WTC11 (cell line): ENCODE measurements at regions not wholly inside any gene's neighbourhood (a gene's known extent, or its start where the extent isn't known, plus 50 kb on each side); places are given as distances from the start of the nearest gene placed in this dataset.

Experiments used
- ATAC-seq: fragments of 200-7000 bp; cut with Tn5 transposase; 2 replicates; pipeline ENCODE4 v1.10.0; 2021; ENCODE audit warnings: mild to moderate bottlenecking, moderate library complexity
- CTCF ChIA-PET: fragments of 300-600 bp; sonication (Branson Sonifier 250); formaldehyde crosslinking; loops from one replicate; lab custom pipeline; 2021; ENCODE audit warnings: antibody characterized with exemption; lab: Charles Lee
- POLR2A ChIA-PET: fragments of 350-600 bp; sonication (Branson Sonifier 250); formaldehyde crosslinking; loops from one replicate; lab custom pipeline; 2021; ENCODE audit warnings: antibody characterized with exemption; lab: Charles Lee
- DNase-seq: peaks from one replicate; pipeline ENCODE4 v3.0.0; 2021; ENCODE audit warnings: low spot score
- H3K27ac Mint-ChIP-seq: 2 replicates; pipeline ENCODE4 v1.8.0; 2021; ENCODE audit warnings: mixed read lengths
- H3K27me3 Mint-ChIP-seq: 2 replicates; pipeline ENCODE4 v1.8.0; 2021; ENCODE audit warnings: low read depth, mild to moderate bottlenecking, moderate library complexity, mixed read lengths
- H3K36me3 Mint-ChIP-seq: 2 replicates; pipeline ENCODE4 v1.8.0; 2021; ENCODE audit warnings: mixed read lengths
- H3K4me1 Mint-ChIP-seq: 2 replicates; pipeline ENCODE4 v1.8.0; 2022; ENCODE audit warnings: mixed read lengths
- H3K4me3 Mint-ChIP-seq: 2 replicates; pipeline ENCODE4 v1.8.0; 2021; ENCODE audit warnings: mild to moderate bottlenecking, moderate library complexity, mixed read lengths
- H3K9me3 Mint-ChIP-seq: 2 replicates; pipeline ENCODE4 v1.8.0; 2021; ENCODE audit warnings: mixed read lengths
- AFF4 ChIP-seq: sonication (generic); formaldehyde crosslinking; IDR thresholded peaks from 2 replicates; pipeline ENCODE4 v1.8.1; 2023; ENCODE audit warnings: mild to moderate bottlenecking, missing genetic modification reagents, borderline replicate concordance
- CTCF ChIP-seq: fragments of 200-600 bp; IDR thresholded peaks from 2 replicates; pipeline ENCODE4 v1.8.0; 2022; ENCODE audit warnings: antibody characterized with exemption
- ELF4 ChIP-seq: sonication (generic); formaldehyde crosslinking; IDR thresholded peaks from 2 replicates; pipeline ENCODE4 v1.8.1; 2022; ENCODE audit warnings: low read depth, mild to moderate bottlenecking, moderate library complexity, missing genetic modification reagents
- ERG ChIP-seq: fragments of 250-450 bp; sonication (Bioruptor Pico); IDR thresholded peaks from 2 replicates; pipeline ENCODE4 v1.8.0; 2021; ENCODE audit warnings: mild to moderate bottlenecking
- ETV6 ChIP-seq: sonication (generic); formaldehyde crosslinking; IDR thresholded peaks from 2 replicates; pipeline ENCODE4 v1.8.1; 2022; ENCODE audit warnings: mild to moderate bottlenecking, missing genetic modification reagents
- GABPB1 ChIP-seq: sonication (generic); formaldehyde crosslinking; IDR thresholded peaks from 2 replicates; pipeline ENCODE4 v1.8.1; 2023; ENCODE audit warnings: mild to moderate bottlenecking, missing genetic modification reagents
- MYBL2 ChIP-seq: sonication (generic); formaldehyde crosslinking; IDR thresholded peaks from 2 replicates; pipeline ENCODE4 v1.8.1; 2023; ENCODE audit warnings: mild to moderate bottlenecking, moderate library complexity, missing genetic modification reagents
- NFATC4 ChIP-seq: fragments of 250-450 bp; sonication (Bioruptor Pico); IDR thresholded peaks from 2 replicates; pipeline ENCODE4 v1.9.0; 2021; ENCODE audit warnings: mild to moderate bottlenecking
- NFE2L1 ChIP-seq: sonication (generic); formaldehyde crosslinking; IDR thresholded peaks from 2 replicates; pipeline ENCODE4 v1.8.1; 2023; ENCODE audit warnings: missing genetic modification reagents
- NR1H2 ChIP-seq: sonication (generic); formaldehyde crosslinking; IDR thresholded peaks from 2 replicates; pipeline ENCODE4 v1.9.0; 2021; ENCODE audit warnings: mild to moderate bottlenecking, moderate library complexity, missing genetic modification reagents
- PRRX2 ChIP-seq: fragments of 250-450 bp; sonication (Bioruptor Pico); IDR thresholded peaks from 2 replicates; pipeline ENCODE4 v1.8.0; 2021; ENCODE audit warnings: mild to moderate bottlenecking
- RORB ChIP-seq: fragments of 250-450 bp; sonication (Bioruptor Pico); IDR thresholded peaks from 2 replicates; pipeline ENCODE4 v1.9.0; 2021; ENCODE audit warnings: mild to moderate bottlenecking
- SMAD4 ChIP-seq: sonication (generic); formaldehyde crosslinking; IDR thresholded peaks from 2 replicates; pipeline ENCODE4 v1.8.0; 2022; ENCODE audit warnings: mild to moderate bottlenecking, missing genetic modification reagents
- TCF7 ChIP-seq: sonication (generic); formaldehyde crosslinking; IDR thresholded peaks from 2 replicates; pipeline ENCODE4 v1.8.0; 2022; ENCODE audit warnings: mild to moderate bottlenecking, low read depth, missing genetic modification reagents, moderate library complexity
- ZBTB43 ChIP-seq: sonication (generic); formaldehyde crosslinking; IDR thresholded peaks from 2 replicates; pipeline ENCODE4 v1.8.1; 2023; ENCODE audit warnings: mild to moderate bottlenecking, missing genetic modification reagents
- ZNF121 ChIP-seq: sonication (generic); formaldehyde crosslinking; IDR thresholded peaks from 2 replicates; pipeline ENCODE4 v1.8.0; 2023; ENCODE audit warnings: missing genetic modification reagents
- ZNF396 ChIP-seq: fragments of 250-450 bp; sonication (Bioruptor Pico); IDR thresholded peaks from 2 replicates; pipeline ENCODE4 v1.8.0; 2021; ENCODE audit warnings: mild to moderate bottlenecking, moderate library complexity, borderline replicate concordance
- ZNF512 ChIP-seq: sonication (generic); formaldehyde crosslinking; IDR thresholded peaks from 2 replicates; pipeline ENCODE4 v1.8.1; 2022; ENCODE audit warnings: missing genetic modification reagents, borderline replicate concordance
- ZNF532 ChIP-seq: fragments of 250-450 bp; sonication (Bioruptor Pico); IDR thresholded peaks from 2 replicates; pipeline ENCODE4 v1.9.0; 2021; ENCODE audit warnings: mild to moderate bottlenecking, borderline replicate concordance

- no peaks in the 10 kb centered on the region for H3K27me3 Mint-ChIP-seq
- TF ChIP-seq ZBTB43 (CRISPR knock-in tag) (no peak), ERG (CRISPR knock-in tag) (no peak), ZNF532 (CRISPR knock-in tag) (no peak), MYBL2 (CRISPR knock-in tag) (no peak), ETV6 (no peak), GABPB1 (CRISPR knock-in tag) (no peak), NR1H2 (no peak), ZNF512 (no peak), NFATC4 (CRISPR knock-in tag) (no peak), PRRX2 (CRISPR knock-in tag) (no peak), ZNF396 (CRISPR knock-in tag) (no peak), NFE2L1 (CRISPR knock-in tag) (no peak), CTCF (no peak)
- H3K27ac Mint-ChIP-seq, result no peak overlapping the region
- no peak for DNase-seq
- no peak for ATAC-seq
- H3K9me3 Mint-ChIP-seq, result peaks cover 7% of the 10 kb centered on the region
- ChIA-PET CTCF (no interaction called here), POLR2A (no interaction called here)
- H3K4me1 Mint-ChIP-seq, result no peaks in the 10 kb centered on the region
- H3K36me3 Mint-ChIP-seq, result peaks cover 3% of the 10 kb centered on the region; the same call in 1 of the 2 replicates
- H3K4me3 Mint-ChIP-seq, result no peak overlapping the region
These were observed 389.4 kb downstream of the DIPK2A start for GRCh38 chr3:144361002-144361401.

- DNase-seq (no peak), ATAC-seq (no peak)
- CTCF ChIA-PET, result no interaction called here
- POLR2A ChIA-PET, result no interaction called here
- no peak overlapping the region for H3K4me3 Mint-ChIP-seq
- no peak overlapping the region for H3K27ac Mint-ChIP-seq
- no peaks in the 10 kb centered on the region for H3K27me3 Mint-ChIP-seq
- peaks cover 11% of the 10 kb centered on the region for H3K36me3 Mint-ChIP-seq
- H3K4me1 Mint-ChIP-seq, result no peaks in the 10 kb centered on the region
- peaks cover 18% of the 10 kb centered on the region for H3K9me3 Mint-ChIP-seq
- no peak for TF ChIP-seq AFF4 (CRISPR knock-in tag)
- no peak for TF ChIP-seq RORB
- TF ChIP-seq ELF4 (CRISPR knock-in tag), result no peak
- TF ChIP-seq ZNF121 (CRISPR knock-in tag), result no peak
- TF ChIP-seq CTCF, result no peak
- no peak for TF ChIP-seq SMAD4 (CRISPR knock-in tag)
- TF ChIP-seq ERG (CRISPR knock-in tag), result no peak
- no peak for TF ChIP-seq TCF7
These were observed 390.5 kb downstream of the DIPK2A start for GRCh38 chr3:144362126-144362525.
